GM04503 (cell line): ENCODE measurements at regions not wholly inside any gene's neighbourhood (a gene's known extent, or its start where the extent isn't known, plus 50 kb on each side); places are given as distances from the start of the nearest gene placed in this dataset.
A peak's percentile ranks its signal among the peaks of the same experiment; 100 is the strongest.

ENCODE experiments used
- DNase-seq: peaks from one replicate; pipeline ENCODE4 v3.0.0-alpha.2; 2012; ENCODE audit warnings: low read depth

DNA sequence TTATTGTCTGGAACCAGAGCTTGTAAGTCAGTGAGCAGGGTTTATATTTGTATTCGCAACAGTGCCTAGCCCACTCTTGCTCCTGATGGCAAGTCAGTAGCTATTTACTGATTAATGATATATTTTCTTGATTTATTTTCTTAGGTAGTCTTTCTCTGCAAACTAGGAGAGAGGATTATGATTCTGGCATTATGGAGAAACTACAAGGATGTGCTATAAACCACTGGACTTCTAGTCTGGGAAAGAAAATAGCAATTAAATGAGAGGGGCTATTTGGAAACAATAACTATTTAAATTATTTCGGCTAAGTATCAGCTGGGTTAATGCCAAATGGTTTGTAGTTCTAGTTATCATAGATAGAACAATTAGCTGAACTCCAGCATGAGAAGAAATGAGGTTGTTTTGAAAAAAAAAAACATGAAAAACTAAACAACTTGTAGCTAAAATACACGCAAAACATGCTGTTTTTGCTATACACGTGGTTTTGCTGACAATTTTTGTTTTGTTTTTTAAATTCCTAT, 304.9 kb upstream of the TCF21 start:
- no peak for DNase-seq

DNA sequence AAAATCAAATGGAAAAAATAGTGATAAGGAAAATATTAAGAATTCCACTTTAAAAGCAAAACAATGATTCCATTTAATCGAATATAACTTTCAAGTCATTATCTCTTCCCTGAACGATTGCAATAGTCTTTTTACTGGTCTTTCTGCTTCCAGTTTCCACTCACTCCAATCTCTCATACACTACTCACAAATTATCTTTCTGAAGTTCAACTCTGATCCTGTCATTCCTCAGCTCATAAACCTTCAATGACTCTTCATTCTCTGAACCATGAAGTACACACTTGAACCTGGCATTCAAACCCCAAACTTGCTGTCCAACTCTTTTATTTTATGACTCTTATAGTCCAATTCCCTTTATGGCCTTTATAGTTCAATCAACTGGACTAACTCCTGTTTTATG, 304.1 kb upstream of the TCF21 start:
- DNase-seq, result no peak

DNA sequence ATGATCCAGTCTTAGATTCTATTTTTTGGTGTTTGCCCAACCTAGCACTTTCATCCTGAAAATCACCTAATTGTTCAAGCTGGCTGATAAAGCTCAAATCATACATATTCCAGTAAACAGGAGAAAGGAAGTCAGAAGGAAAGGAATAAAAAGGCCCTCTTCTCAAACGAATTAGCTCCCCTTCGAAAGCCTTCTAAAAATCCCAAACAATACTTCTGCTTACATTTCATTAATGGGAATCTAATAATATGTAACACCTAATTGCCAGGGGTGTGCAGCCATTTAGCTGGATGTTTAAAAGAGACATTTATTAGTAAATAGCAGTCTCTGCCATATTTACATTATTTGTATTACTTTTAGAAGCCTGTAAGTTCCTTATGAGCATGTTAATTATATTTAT, 302.9 kb upstream of the TCF21 start:
- no peak for DNase-seq

DNA sequence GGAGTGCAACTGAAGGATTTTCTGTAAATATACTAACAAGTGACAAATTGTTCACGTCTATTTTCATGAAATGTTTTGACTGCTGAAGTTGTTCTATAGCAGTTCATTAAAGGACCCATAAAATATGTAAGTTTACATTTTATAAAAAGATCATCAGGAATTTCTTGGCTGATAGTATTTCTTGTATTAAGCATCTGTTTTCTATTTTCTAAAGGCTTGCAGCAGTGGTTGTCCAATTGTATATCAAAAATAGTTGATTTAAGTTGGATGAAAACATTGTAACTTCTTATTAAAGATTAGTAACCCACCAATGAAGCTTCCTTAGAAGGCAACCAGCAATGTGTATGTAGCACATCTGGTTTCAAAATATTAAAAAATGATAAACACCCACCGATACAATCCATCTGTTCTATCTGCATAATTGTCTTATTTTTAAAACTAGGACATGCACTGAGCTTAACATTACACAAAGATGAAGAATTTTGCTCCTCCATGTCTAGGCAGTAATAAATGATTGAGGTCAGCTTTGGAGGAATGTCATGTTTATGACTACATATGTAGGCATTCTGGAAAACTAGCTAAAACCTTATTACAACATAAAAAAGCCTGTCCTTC, 301.3 kb upstream of the TCF21 start:
- DNase-seq, result no peak

DNA sequence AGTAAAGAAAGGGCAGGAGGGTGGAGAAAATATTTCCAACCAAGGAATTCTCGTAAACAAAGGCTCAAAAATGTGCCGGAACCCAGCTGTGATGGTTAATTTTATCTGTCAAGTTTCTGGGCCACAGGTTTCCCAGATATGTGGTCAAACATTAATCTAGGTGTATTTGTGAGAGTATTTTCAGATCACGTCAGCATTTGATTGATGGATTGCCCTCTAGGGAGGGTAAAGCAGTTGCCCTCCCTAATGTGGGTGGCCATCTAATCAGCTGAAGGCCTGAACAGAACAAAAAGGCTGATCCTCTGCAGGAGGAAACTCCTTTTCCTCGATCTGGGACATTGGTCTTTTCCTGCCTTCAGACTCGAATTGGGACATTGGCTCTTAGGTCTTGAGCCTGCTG, 298.7 kb upstream of the TCF21 start:
- DNase-seq, result no peak

DNA sequence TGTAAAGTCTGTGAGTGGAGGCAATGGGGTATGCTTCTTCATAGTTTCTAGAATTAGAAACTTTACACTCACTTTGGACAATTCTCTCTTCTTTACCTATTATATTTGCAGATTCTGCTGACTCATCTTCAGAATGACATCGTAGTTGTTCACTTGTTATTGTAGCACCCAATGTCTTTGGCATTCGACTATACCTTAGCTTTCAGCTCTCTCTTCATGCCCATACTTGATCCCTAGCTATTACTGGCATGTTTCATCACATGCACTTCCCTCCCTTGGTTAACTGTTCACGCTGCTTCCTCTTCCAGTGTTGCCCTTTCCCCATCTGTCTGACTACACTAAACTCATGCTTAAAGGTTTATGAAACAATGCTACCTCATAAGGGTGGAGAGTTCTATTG, 298.1 kb upstream of the TCF21 start:
- no peak for DNase-seq

DNA sequence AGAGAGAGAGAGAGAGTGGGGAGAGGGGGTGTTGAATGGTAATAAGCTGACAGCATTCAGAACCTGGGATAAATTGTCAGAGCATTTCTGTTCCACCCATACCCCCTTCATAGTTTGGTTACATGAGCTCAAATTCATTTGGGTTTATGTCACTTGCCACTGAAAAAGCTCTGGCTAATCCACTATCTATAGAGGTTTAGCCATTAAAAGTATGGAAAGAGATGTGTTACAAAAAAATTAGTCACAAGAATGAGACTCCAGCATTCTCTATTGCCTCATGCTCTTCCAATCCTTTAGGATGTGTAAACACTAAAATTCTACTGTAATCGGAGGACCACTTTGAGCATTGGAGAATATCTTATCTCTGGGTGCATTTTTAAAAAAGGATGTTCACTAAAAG, 297.6 kb upstream of the TCF21 start:
- DNase-seq, result no peak

DNA sequence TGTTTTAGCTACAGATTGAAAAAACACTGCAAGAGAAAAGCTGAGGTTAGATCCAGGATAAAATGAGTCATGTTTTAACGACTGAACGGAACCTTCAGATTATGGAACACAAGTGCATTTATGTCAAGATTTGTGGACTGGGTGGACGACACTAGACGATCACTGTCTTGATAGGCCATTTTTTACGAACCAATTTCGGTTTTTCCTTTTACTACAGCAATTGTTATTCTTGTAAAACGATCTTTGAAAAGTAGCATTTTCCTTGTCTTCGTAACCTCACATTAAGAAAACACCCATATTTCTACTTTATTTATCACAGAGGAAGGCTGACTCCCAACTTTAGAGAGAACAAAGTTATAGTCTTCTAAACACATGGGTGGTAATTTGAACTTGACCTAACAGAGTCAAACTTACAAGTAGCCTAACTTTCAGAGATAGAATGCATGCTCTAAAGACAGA, 294.2 kb upstream of the TCF21 start:
- DNase-seq, result no peak

DNA sequence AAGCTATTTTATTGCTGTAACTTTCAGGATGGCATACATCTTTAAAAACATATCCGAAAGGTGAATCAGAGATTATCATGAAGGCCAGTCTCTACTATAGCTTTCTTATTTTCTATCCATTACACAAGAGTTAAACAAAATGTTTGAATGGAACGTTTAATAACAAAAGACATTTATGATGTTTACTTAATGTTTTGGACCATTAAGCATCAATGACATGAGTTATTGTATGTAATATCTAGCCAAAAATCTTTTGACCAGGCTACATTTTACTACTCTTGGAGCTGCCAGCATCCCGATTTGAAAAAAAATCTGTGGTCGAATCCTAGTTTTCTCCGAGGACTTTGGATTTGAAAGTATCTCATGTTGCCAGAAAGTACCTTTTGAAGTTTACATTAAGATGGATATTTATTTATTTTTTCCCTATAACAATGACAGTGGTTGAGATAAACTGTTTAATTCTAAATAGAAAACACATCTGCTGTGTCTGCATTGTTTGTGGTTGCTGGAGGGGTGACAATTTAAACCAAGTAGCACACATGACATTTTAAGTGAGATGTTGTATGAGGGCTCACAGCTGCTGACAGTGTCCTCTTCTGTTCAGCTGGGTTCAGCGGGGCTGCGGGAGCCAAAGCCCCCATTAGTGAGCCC, 293.7 kb upstream of the TCF21 start:
- no peak for DNase-seq

DNA sequence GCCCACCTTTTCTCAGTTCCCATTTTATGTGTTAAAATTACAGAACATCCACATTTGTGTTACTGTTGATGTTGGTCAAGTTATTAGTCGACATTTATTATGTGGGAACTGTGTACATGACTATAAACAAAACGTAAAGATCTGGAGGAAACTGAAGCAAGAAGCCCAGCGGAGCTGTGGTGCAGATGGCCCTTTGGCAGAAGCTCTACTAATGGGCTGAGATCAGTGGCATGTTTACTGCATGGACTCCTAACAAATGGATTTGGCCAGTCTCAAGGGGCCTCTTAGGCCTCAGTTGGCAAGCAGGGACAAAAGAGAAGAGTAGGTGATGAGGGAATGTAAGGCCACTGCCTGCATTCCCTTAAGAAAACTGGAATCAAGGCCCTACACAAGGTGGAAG, 282.1 kb upstream of the TCF21 start:
- DNase-seq, result no peak

DNA sequence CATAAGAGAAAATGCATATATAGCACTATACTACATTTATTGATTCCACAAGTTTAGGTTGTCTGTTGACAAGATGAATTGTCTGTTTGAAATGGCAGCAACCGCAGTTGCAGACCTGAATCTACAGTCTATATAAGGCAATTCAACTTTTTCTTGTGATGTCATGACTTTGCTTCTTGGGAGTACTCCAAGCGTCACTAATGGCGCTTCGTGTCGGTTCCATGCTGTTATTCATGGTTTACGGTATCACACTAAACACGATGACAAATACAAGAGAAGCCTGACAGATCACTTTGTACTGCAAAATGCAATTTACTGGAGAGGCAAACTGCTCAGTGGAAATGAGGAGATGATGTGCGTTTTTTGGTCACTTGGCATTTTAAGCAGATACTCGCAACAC, 280.3 kb upstream of the TCF21 start:
- DNase-seq, result no peak

DNA sequence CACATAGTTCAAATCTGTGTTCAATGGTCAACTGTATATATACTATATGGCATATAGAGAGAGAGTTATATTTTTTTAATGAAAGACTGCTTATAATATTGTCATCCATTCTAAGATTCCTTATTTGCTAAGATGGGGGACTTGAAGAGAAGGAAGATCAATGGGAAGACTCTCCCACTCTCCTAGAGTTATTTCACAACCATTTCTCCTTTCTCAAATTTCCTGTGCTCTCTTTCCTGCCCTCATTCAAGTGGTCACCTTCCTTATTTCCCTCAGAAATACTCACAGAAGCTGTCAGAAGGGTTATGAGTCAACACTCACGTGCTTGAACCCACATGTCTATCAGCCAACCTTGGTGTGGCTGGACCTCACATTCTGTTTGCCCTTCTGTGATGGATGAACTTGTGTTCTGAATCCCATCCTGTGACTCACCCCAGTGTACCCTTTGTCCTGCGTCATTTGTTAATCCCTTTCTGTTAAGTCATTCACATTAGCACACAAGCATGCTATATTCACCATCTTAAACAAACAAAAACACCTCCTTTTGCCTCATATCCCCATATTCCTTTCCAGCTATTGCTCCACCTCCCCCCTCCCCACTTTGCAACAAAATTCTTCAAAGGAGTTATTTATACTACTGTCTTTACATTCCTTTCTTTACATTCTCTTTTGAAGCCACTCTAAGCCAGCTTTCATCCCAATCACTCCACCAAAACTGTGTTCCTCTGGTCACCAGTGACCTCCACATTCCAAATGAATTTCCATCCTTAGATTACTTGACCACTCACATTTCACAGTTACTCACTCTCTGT, 279.3 kb upstream of the TCF21 start:
- DNase-seq, result peak; percentile 96

DNA sequence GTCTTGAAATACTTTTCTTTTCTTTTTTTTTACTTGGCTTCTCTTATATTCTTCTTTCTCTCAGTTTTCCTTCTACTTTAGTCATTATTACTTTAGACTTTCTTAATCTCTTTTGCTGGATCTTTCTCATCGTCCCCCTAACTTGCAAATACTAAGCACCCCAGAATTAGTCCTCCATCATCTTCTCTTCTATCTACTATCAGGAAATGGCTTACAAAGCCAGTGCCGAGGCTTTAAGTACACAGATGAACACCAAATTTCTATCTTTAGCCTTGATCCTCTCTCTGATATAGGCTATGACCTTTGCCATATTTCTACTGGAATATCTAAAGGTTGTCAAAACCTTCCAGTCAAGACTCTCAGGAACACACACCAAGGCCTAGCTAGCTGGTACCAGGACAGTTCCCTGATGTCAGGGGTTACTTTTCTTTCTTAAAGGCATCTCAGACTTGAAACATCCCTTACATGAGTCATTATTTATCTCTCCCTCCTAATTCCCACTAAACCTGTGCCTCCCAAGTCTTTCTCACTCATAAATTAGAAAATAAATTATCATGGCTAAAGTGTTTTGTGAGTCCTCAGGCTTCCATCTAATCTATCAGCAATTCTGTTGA, 278.6 kb upstream of the TCF21 start:
- DNase-seq, result no peak

DNA sequence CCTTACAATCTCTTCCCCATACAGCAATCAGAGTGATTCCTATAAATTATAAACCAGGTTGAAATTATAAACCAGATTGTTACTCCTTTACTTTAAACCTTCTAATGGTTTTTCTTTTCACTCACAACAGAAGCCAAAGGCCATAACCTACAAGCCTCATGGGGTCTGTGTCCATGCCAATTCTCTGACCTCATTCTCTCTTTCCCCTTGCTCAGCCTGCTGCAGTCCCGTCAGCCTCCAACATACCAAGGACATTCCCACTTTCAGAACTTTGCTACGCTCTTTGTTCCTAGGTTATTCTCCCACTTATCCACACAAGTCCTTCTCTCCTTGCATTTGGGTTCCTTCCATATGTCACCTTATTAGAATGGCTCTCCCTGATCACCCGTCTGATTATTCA, 277.9 kb upstream of the TCF21 start:
- no peak for DNase-seq

DNA sequence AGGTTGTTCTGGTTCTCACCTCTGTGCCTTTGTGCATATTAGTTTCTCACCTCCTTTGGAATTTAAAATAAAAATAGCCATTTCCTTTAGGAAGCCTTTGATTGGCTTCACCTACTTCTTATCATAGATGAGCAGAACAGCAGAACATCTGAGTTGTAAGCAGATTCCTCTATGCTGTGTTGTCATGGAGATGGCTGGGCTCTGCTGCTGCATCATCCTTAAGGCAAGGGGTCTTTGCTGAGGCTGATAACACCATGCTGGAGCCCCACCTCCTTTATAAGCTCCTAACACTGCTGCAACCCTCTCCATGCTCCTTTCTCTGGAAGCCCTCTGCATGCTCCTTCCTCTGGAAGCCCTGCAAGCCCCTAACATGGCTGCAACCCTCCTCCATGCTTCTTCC, 276.5 kb upstream of the TCF21 start:
- DNase-seq, result no peak

DNA sequence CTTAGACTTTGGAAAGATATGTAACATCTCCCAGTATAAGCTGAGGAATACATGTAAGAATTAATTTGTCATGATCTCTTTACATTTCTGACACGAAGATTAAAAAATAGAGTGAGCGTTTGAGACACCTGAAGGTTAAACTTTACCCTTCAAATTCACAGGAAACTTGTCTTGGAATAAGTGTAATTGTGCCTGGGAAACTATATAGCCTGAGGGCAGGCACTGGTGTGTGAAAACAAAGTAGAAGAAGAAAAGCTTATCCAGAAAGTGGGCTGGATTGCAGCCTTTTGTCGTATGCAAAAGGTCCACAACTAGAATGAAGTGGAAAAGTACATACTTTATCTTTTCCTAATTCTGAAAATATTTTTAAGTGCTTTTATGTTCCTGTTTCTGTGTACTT, 275.7 kb upstream of the TCF21 start:
- no peak for DNase-seq

DNA sequence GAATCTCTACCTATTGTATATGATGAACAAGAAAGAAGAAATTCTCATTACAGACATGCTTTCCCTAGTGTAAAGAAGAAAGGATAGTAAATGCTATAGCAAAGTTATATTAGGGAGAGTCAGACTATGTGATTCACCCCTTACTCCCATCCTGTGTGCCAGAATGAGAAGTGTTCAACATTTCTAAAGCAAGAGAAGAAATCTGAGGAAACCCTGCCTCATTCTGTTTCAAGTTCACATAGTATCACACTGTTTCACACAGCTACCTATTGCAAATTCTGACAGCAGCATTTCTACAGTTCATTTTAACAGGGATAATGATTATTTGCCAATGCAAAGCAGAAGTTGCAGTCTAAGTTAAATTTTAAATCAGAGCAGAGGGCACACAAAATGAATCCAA, 267.2 kb upstream of the TCF21 start:
- no peak for DNase-seq

DNA sequence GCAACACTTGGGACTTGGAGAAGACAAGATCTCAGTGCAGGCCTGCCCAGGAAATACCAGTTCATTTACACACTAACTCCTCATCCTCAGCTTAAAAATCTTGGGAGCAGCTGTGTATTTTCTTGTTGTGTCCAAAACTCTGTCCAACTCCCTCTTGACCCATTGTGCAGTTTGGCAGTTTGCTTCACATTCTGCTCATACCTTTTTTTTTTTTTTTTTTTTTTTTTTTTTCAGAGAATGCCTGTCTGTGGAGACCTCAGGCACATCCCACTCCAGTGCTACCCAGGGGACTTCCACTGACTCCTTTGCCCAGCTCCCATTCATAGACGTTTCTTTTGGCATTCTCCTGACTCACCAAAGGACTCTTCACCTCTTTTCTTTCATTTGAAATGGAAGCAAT, 265.8 kb upstream of the TCF21 start:
- DNase-seq, result peak; percentile 73

DNA sequence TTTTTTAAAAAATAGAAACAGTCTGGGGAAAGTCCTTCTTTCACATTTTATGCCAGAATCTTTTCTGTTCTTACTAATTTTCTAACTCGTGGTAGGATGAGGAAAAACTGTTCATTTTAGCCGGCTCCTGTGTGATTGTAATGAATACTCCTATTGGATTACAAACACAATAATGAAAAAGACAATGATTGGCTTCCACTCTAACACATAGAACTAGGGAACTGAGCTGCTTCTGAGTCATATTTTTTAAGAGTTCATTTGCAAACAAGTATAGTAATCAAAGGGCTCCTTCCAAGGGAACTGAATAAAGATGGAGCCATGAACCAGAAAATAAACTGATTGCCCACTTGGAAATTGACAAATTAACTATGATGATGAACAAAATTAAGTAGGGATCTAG, 265.3 kb upstream of the TCF21 start:
- DNase-seq, result no peak

DNA sequence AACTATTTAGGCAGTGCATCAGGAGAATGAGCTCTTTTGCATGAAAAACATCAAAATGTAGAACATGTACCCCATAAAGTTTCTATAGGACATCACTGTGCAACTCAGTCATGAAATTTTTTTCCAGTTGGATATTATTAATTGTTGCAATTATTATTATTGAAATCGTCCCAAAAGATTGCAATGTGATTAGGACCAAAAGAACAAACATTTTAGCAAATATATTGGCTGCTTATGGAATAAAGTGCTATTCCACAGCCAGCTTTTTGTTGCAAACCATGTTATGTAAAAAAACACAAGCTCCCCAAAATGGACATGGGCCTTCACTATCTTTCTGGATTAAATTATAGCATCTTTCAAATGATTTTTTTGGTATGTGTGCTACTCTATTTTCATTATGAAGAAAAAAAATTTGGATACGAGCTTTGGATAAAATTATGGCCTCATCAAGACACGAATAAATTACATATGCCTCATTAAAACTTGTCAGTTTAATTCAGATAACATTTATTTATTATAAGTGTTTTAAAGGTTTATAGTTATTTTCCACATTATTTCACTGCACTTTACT, 262.7 kb upstream of the TCF21 start:
- no peak for DNase-seq

DNA sequence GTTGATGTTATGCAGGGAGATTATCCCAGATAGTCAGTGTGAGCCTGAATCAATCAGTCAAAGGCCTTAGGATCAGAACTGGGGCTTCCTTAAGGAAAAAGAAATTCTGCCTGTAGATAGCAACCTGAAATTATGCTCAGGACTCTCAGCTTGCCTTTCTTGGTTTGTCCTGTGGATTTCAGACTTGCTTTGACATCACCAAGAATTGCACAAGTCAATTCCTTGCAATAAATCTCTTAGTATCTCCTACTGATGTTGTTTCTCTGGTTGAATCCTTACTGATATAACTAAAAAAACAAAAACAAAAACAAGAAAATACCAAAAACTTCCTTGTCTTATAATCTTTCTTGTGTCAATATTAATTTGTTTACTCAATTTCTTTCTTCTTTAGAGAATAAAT, 258.9 kb upstream of the TCF21 start:
- DNase-seq, result no peak

DNA sequence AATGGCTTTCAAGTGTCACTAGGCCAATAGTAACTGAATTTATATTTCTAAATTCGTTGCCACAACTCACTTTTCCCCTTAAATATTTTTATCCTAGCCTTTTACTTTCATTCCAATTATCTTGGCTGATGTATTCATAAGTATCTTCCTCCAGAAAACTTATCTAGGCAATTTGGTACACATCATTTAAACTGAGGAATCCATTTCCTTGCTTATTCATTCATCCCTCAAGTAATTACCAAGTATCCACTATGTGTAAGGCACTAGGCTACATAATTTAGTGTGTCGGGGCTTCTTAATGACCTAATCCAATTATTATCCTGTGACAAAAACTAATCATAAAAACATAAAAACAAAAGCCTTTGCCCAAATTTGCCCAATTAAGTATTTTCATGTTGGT, 258.3 kb upstream of the TCF21 start:
- DNase-seq, result peak; percentile 39
